Mucosa of rectum (tissue), 2 donors: ENCODE measurements at regions not wholly inside any gene's neighbourhood (a gene's known extent, or its start where the extent isn't known, plus 50 kb on each side); places are given as distances from the start of the nearest gene placed in this dataset.

ENCODE experiments used
- H3K27ac ChIP-seq, 2 donors: one replicate each; pipeline ENCODE4 v1.7.0; 2013; ENCODE audit warnings: inconsistent platforms in 2 of 2, low read depth in 2 of 2, low read length in 2 of 2
- H3K27me3 ChIP-seq, 2 donors: one replicate each; pipeline ENCODE4 v1.7.0; 2013; ENCODE audit warnings: low read length in 2 of 2; ENCODE audit not compliant: control insufficient read depth in 2 of 2, insufficient read depth in 2 of 2
- H3K36me3 ChIP-seq, 2 donors: one replicate each; pipeline ENCODE4 v1.7.0; 2013; ENCODE audit warnings: low read length in 2 of 2; ENCODE audit not compliant: control insufficient read depth in 2 of 2, insufficient read depth in 2 of 2
- H3K4me1 ChIP-seq, 2 donors: one replicate each; pipeline ENCODE4 v1.7.0; 2013; ENCODE audit warnings: low read length in 2 of 2, mild to moderate bottlenecking in 1 of 2; ENCODE audit not compliant: control insufficient read depth in 2 of 2, insufficient read depth in 2 of 2
- H3K4me3 ChIP-seq, 2 donors: one replicate each; pipeline ENCODE4 v1.7.0; 2013; ENCODE audit warnings: low read length in 2 of 2
- H3K9ac ChIP-seq, 2 donors: one replicate each; pipeline ENCODE4 v1.7.0; 2013; ENCODE audit warnings: low read length in 2 of 2, low read depth in 1 of 2, mild to moderate bottlenecking in 1 of 2
- H3K9me3 ChIP-seq, 2 donors: one replicate each; pipeline ENCODE4 v1.7.0; 2013; ENCODE audit warnings: low read length in 2 of 2; ENCODE audit not compliant: control insufficient read depth in 2 of 2
- donor health status: healthy.
- donor health status: Normal muscosa, but diverticular disease.

GRCh38 chr14:22159957-22160356, 429.1 kb downstream of the DAD1 start:
- Histone ChIP-seq H3K4me1 (peaks cover 19 to 31% of the 10 kb centered on the region in 2 donors), H3K9ac (no peak overlapping the region), H3K36me3 (no peaks in the 10 kb centered on the region), H3K4me3 (no peak overlapping the region), H3K9me3 (no peaks in the 10 kb centered on the region), H3K27me3 (no peaks in the 10 kb centered on the region), H3K27ac (no peak overlapping the region)

- H3K36me3 ChIP-seq, result no peaks in the 10 kb centered on the region
- H3K27me3 ChIP-seq, result no peaks in the 10 kb centered on the region
- peaks cover 19 to 31% of the 10 kb centered on the region in 2 donors for H3K4me1 ChIP-seq
- peak overlapping the region in 1 of 2 donors; percentile 33 for H3K4me3 ChIP-seq
- H3K9me3 ChIP-seq, result no peaks in the 10 kb centered on the region
- H3K27ac ChIP-seq, result peak overlapping the region; percentile 27 to 29
- H3K9ac ChIP-seq, result no peak overlapping the region
Observed at GRCh38 chr14:22159099-22159498, 429.9 kb downstream of the DAD1 start.

GRCh38 chr14:22158560-22158959, 430.5 kb downstream of the DAD1 start:
- peak overlapping the region in 1 of 2 donors; percentile 27 for H3K27ac ChIP-seq
- no peaks in the 10 kb centered on the region for H3K36me3 ChIP-seq
- peaks cover 19 to 31% of the 10 kb centered on the region in 2 donors for H3K4me1 ChIP-seq
- no peaks in the 10 kb centered on the region for H3K9me3 ChIP-seq
- no peak overlapping the region for H3K4me3 ChIP-seq
- no peak overlapping the region for H3K9ac ChIP-seq
- H3K27me3 ChIP-seq, result no peaks in the 10 kb centered on the region

GRCh38 chr14:22155571-22155970, 433.5 kb downstream of the DAD1 start:
- no peaks in the 10 kb centered on the region for H3K36me3 ChIP-seq
- H3K4me1 ChIP-seq, result peaks cover 27 to 42% of the 10 kb centered on the region in 2 donors
- no peak overlapping the region for H3K4me3 ChIP-seq
- H3K9ac ChIP-seq, result no peak overlapping the region
- H3K27ac ChIP-seq, result no peak overlapping the region
- no peaks in the 10 kb centered on the region for H3K9me3 ChIP-seq
- H3K27me3 ChIP-seq, result no peaks in the 10 kb centered on the region

GRCh38 chr14:22152903-22153302, 436.1 kb downstream of the DAD1 start:
- Histone ChIP-seq H3K27me3 (no peaks in the 10 kb centered on the region), H3K4me3 (no peak overlapping the region)

GRCh38 chr14:22152161-22152870, 436.7 kb downstream of the DAD1 start:
- H3K4me3 ChIP-seq, result no peak overlapping the region

More at GRCh38 chr14:22152903-22153302, 436.1 kb downstream of the DAD1 start:
- Histone ChIP-seq H3K27ac (peak overlapping the region in 1 of 2 donors; percentile 2), H3K9me3 (no peaks in the 10 kb centered on the region), H3K4me1 (peaks cover 18% of the 10 kb centered on the region in 2 donors), H3K9ac (no peak overlapping the region), H3K36me3 (no peaks in the 10 kb centered on the region)

GRCh38 chr14:22151121-22151520, 437.9 kb downstream of the DAD1 start:
- no peaks in the 10 kb centered on the region for H3K27me3 ChIP-seq
- H3K9me3 ChIP-seq, result no peaks in the 10 kb centered on the region
- H3K4me1 ChIP-seq, result peaks cover 16 to 17% of the 10 kb centered on the region in 2 donors
- no peak overlapping the region for H3K9ac ChIP-seq
- H3K36me3 ChIP-seq, result no peaks in the 10 kb centered on the region
- peak overlapping the region in 1 of 2 donors; percentile 21 for H3K27ac ChIP-seq
- H3K4me3 ChIP-seq, result no peak overlapping the region

More at GRCh38 chr14:22152161-22152870, 436.7 kb downstream of the DAD1 start:
- Histone ChIP-seq H3K36me3 (no peaks in the 10 kb centered on the region), H3K27me3 (no peaks in the 10 kb centered on the region), H3K9ac (no peak overlapping the region), H3K9me3 (no peaks in the 10 kb centered on the region), H3K27ac (peak overlapping the region in 1 of 2 donors; percentile 28), H3K4me1 (peaks cover 16 to 17% of the 10 kb centered on the region in 2 donors)

- Histone ChIP-seq H3K27me3 (no peaks in the 10 kb centered on the region), H3K4me1 (peaks cover 16 to 17% of the 10 kb centered on the region in 2 donors), H3K4me3 (no peak overlapping the region), H3K27ac (no peak overlapping the region), H3K9ac (no peak overlapping the region), H3K9me3 (no peaks in the 10 kb centered on the region), H3K36me3 (no peaks in the 10 kb centered on the region)
Observed at GRCh38 chr14:22149058-22149457, 440.0 kb downstream of the DAD1 start.

GRCh38 chr14:22147716-22148115, 441.3 kb downstream of the DAD1 start:
- H3K4me1 ChIP-seq, result peaks cover 10 to 11% of the 10 kb centered on the region in 2 donors
- no peaks in the 10 kb centered on the region for H3K27me3 ChIP-seq
- H3K36me3 ChIP-seq, result no peaks in the 10 kb centered on the region
- H3K27ac ChIP-seq, result no peak overlapping the region
- no peaks in the 10 kb centered on the region for H3K9me3 ChIP-seq
- H3K9ac ChIP-seq, result no peak overlapping the region
- H3K4me3 ChIP-seq, result no peak overlapping the region

GRCh38 chr14:22143363-22143762, 445.7 kb downstream of the DAD1 start:
- Histone ChIP-seq H3K4me1 (peaks cover 0 to 4% of the 10 kb centered on the region in 2 donors), H3K9me3 (no peaks in the 10 kb centered on the region), H3K9ac (no peak overlapping the region), H3K4me3 (no peak overlapping the region), H3K27me3 (no peaks in the 10 kb centered on the region), H3K36me3 (no peaks in the 10 kb centered on the region), H3K27ac (no peak overlapping the region)
